ENCODE measurements at regions not wholly inside any gene's neighbourhood (a gene's known extent, or its start where the extent isn't known, plus 50 kb on each side); places are given as distances from the start of the nearest gene placed in this dataset.

- intact Hi-C loops (cut with DNase I) = no loop called here
These were observed 431.6 kb downstream of the RFC3 start for GRCh38 chr13:34249546-34250039.

GRCh38 chr13:34250151-34250670 lies 432.3 kb downstream of the RFC3 start:
- intact Hi-C loops (cut with DNase I) = no loop called here
- DNase-seq (ENCODE audit: low spot score) = no peak

More at GRCh38 chr13:34249546-34250039, 431.6 kb downstream of the RFC3 start:
- no peak for DNase-seq (ENCODE audit: low spot score)

GRCh38 chr13:34254366-34254765 lies 436.4 kb downstream of the RFC3 start:
- intact Hi-C loops (cut with DNase I) = no loop called here
- DNase-seq (ENCODE audit: low spot score) = no peak

- DNase-seq (ENCODE audit: low spot score) = no peak
- intact Hi-C loops (cut with DNase I) = no loop called here
These were observed 437.8 kb downstream of the RFC3 start for GRCh38 chr13:34255711-34256110.

GRCh38 chr13:34256236-34256635 lies 438.3 kb downstream of the RFC3 start:
- no peak for DNase-seq (ENCODE audit: low spot score)
- intact Hi-C loops (cut with DNase I) = no loop called here

- intact Hi-C loops (cut with DNase I) = no loop called here
- no peak for DNase-seq (ENCODE audit: low spot score)
These were observed 440.0 kb downstream of the RFC3 start for GRCh38 chr13:34257966-34258365.

GRCh38 chr13:34258646-34259386 lies 440.9 kb downstream of the RFC3 start:
- intact Hi-C loops (cut with DNase I) = no loop called here
- no peak for DNase-seq (ENCODE audit: low spot score)

GRCh38 chr13:34263681-34264080 lies 445.7 kb downstream of the RFC3 start:
- intact Hi-C loops (cut with DNase I) = no loop called here
- DNase-seq (ENCODE audit: low spot score) = no peak

- DNase-seq (ENCODE audit: low spot score) = no peak
- intact Hi-C loops (cut with DNase I) = no loop called here
These were observed 447.2 kb downstream of the RFC3 start for GRCh38 chr13:34265046-34265679.

- no peak for DNase-seq (ENCODE audit: low spot score)
- intact Hi-C loops (cut with DNase I) = no loop called here
These were observed 458.8 kb downstream of the RFC3 start for GRCh38 chr13:34276764-34277163.

GRCh38 chr13:34277936-34278335 lies 460.0 kb downstream of the RFC3 start:
- no peak for DNase-seq (ENCODE audit: low spot score)
- intact Hi-C loops (cut with DNase I) = no loop called here

GRCh38 chr13:34278780-34279179 lies 460.8 kb downstream of the RFC3 start:
- intact Hi-C loops (cut with DNase I) = no loop called here
- no peak for DNase-seq (ENCODE audit: low spot score)

- no peak for DNase-seq (ENCODE audit: low spot score)
- intact Hi-C loops (cut with DNase I) = no loop called here
These were observed 472.7 kb downstream of the RFC3 start for GRCh38 chr13:34290661-34291060.

- intact Hi-C loops (cut with DNase I) = no loop called here
- no peak for DNase-seq (ENCODE audit: low spot score)
These were observed 476.7 kb downstream of the RFC3 start for GRCh38 chr13:34294483-34295129.

- DNase-seq (ENCODE audit: low spot score) = no peak
- intact Hi-C loops (cut with DNase I) = no loop called here
These were observed 482.6 kb downstream of the RFC3 start for GRCh38 chr13:34300559-34300958.

GRCh38 chr13:34302596-34302995 lies 484.6 kb downstream of the RFC3 start:
- DNase-seq (ENCODE audit: low spot score) = no peak
- intact Hi-C loops (cut with DNase I) = no loop called here

GRCh38 chr13:34303346-34303745 lies 485.4 kb downstream of the RFC3 start:
- no peak for DNase-seq (ENCODE audit: low spot score)
- intact Hi-C loops (cut with DNase I) = no loop called here

GRCh38 chr13:34307607-34308006 lies 489.7 kb downstream of the RFC3 start:
- no peak for DNase-seq (ENCODE audit: low spot score)

GRCh38 chr13:34308725-34309124 lies 490.8 kb downstream of the RFC3 start:
- no peak for DNase-seq (ENCODE audit: low spot score)
- intact Hi-C loops (cut with DNase I) = no loop called here

More at GRCh38 chr13:34307607-34308006, 489.7 kb downstream of the RFC3 start:
- intact Hi-C loops (cut with DNase I) = no loop called here

- intact Hi-C loops (cut with DNase I) = no loop called here
- DNase-seq (ENCODE audit: low spot score) = no peak
These were observed 492.6 kb downstream of the RFC3 start for GRCh38 chr13:34310539-34310938.

Measured in posterior vena cava (tissue), 2 donors.